GM06990 (cell line): ENCODE measurements at regions not wholly inside any gene's neighbourhood (a gene's known extent, or its start where the extent isn't known, plus 50 kb on each side); places are given as distances from the start of the nearest gene placed in this dataset.
"Not testable (repeated sequence)": the region's sequence is repeated elsewhere in the genome, so short reads cannot be mapped to it uniquely, and the experiment has no call there.

ENCODE experiments used
- DNase-seq: peaks from one replicate; pipeline ENCODE4 v3.0.0-alpha.2; 2011; ENCODE audit not compliant: insufficient read length; ENCODE audit errors: extremely low read depth
- H3K27me3 ChIP-seq: replicated peaks from 2 replicates; pipeline ENCODE4 v1.6.0; 2011; ENCODE audit warnings: low read length; ENCODE audit not compliant: control insufficient read depth, insufficient read depth
- H3K36me3 ChIP-seq: 2 replicates; pipeline ENCODE4 v1.5.1; 2011; ENCODE audit warnings: low read length; ENCODE audit not compliant: control insufficient read depth, insufficient read depth
- H3K4me3 ChIP-seq: replicated peaks from 2 replicates; pipeline ENCODE4 v1.5.1; 2011; ENCODE audit warnings: low read depth, mild to moderate bottlenecking, control low read depth, low read length
- TF ChIP-seq, protein P1 (sequence below): IDR thresholded peaks from 2 replicates; pipeline ENCODE4 v1.5.1; 2011; ENCODE audit warnings: low read length, control low read depth, mild to moderate bottlenecking, inconsistent platforms; ENCODE audit not compliant: insufficient read depth, poor library complexity, severe bottlenecking

- Histone ChIP-seq H3K4me3 (no peak overlapping the region), H3K36me3 (no peaks in the 10 kb centered on the region), H3K27me3 (no peaks in the 10 kb centered on the region)
- DNase-seq = no peak
- TF ChIP-seq, protein P1, sequence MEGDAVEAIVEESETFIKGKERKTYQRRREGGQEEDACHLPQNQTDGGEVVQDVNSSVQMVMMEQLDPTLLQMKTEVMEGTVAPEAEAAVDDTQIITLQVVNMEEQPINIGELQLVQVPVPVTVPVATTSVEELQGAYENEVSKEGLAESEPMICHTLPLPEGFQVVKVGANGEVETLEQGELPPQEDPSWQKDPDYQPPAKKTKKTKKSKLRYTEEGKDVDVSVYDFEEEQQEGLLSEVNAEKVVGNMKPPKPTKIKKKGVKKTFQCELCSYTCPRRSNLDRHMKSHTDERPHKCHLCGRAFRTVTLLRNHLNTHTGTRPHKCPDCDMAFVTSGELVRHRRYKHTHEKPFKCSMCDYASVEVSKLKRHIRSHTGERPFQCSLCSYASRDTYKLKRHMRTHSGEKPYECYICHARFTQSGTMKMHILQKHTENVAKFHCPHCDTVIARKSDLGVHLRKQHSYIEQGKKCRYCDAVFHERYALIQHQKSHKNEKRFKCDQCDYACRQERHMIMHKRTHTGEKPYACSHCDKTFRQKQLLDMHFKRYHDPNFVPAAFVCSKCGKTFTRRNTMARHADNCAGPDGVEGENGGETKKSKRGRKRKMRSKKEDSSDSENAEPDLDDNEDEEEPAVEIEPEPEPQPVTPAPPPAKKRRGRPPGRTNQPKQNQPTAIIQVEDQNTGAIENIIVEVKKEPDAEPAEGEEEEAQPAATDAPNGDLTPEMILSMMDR = peak; percentile 47
Observed at GRCh38 chr2:31688282-31688681, 107.5 kb upstream of the SRD5A2 start.

DNA sequence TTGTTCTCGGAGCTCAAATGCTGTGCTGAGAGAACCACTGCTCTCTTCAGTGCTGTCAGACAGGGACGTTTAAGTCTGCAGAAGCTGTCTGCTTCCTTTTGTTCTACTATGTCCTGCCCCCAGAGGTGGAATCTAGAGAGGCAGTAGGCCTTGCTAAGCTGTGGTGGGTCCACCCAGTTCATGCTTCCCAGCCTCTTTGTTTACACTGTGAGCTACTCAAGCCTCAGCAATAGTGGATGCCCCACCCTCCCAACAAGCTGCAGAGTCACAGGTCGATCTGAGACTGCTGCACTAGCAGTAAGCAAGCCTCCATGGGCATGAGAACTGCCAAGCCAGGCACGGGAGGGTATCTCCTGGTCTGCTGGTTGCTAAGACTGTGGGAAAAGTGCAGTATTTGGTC lies 102.8 kb upstream of the SRD5A2 start:
- not testable (repeated sequence) for H3K27me3 ChIP-seq, H3K4me3 ChIP-seq, H3K36me3 ChIP-seq, DNase-seq

GRCh38 chr2:31675485-31675901 lies 94.8 kb upstream of the SRD5A2 start:
- TF ChIP-seq, protein P1 = peak; percentile 33
- Histone ChIP-seq H3K36me3 (no peaks in the 10 kb centered on the region), H3K27me3 (no peaks in the 10 kb centered on the region), H3K4me3 (no peak overlapping the region)
- DNase-seq = no peak

GRCh38 chr2:31674446-31674845 lies 93.7 kb upstream of the SRD5A2 start:
- TF ChIP-seq, protein P1 = no peak
- no peaks in the 10 kb centered on the region for H3K36me3 ChIP-seq
- no peak for DNase-seq
- no peak overlapping the region for H3K4me3 ChIP-seq
- no peaks in the 10 kb centered on the region for H3K27me3 ChIP-seq

- H3K36me3 ChIP-seq = no peaks in the 10 kb centered on the region
- no peak overlapping the region for H3K4me3 ChIP-seq
- no peak for DNase-seq
- no peaks in the 10 kb centered on the region for H3K27me3 ChIP-seq
- TF ChIP-seq, protein P1 = no peak
Observed at GRCh38 chr2:31666878-31667277, 86.1 kb upstream of the SRD5A2 start.

- no peak for DNase-seq
- H3K36me3 ChIP-seq = no peaks in the 10 kb centered on the region
- TF ChIP-seq, protein P1 = no peak
- no peak overlapping the region for H3K4me3 ChIP-seq
- no peaks in the 10 kb centered on the region for H3K27me3 ChIP-seq
Observed at GRCh38 chr2:31664949-31665724, 84.4 kb upstream of the SRD5A2 start.
